Effector CD8-positive, alpha-beta T cell (primary cell): ENCODE measurements at regions not wholly inside any gene's neighbourhood (a gene's known extent, or its start where the extent isn't known, plus 50 kb on each side); places are given as distances from the start of the nearest gene placed in this dataset.
"Not testable (repeated sequence)": the region's sequence is repeated elsewhere in the genome, so short reads cannot be mapped to it uniquely, and the experiment has no call there.

Experiments
- DNase-seq: peaks from one replicate; lab custom pipeline; 2025; lab: John Stamatoyannopoulos, UW

DNA sequence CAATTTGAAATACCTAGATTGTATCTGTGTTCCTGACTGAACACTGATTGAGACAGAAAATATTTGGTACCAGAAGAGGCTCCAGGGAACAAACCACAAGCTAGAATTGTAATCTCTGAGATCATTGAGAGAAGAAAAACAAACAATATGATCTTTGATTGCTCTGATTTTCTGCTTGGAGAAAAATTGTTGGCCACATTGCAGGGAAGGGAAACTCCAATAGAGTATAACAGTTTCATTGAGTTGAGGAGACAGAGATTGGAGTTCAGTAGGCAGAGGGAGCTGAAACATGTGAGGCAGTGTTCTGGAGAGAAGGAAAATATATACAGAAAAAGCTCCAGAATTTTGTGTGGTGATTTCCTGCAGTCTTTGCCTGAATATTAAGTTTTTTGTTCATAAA, 158.2 kb downstream of the C4orf33 start:
- DNase-seq, result no peak

DNA sequence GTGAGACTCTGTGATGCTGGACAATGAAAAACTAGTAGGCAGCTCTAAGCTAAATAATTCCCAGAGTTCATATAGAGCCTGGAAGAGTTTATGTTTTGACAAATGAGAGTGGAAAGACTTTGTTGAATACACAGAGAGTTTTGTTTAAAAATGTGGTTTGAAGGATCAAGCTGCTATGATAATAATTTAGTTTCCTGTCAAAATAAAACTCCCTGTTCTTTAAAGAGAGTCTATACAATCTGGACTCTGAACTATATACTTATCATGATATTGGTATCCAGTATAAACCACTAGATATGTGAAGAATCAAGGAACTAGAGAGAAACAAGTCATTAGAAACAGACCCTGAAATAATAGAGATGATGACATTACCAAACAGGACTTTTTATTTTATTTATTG, 158.6 kb downstream of the C4orf33 start:
- no peak for DNase-seq

DNA sequence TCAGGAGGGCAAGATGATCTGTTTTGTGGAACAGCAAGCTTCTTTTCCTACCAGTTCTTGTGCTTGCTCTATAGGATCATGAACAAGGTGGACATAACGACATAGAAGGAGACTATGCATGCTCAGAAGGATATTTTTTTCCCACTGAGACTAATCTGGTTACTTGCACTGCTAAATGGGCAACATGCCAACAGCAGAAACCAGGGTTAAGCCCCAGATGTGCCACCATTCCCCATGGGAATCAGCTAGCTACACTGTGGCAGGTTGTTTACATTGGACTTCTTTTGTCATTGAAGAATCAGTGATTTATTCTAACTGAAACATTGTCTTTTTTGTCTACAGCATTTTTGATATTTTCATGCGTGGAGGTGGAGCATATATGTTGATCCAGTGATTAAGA, 165.6 kb downstream of the C4orf33 start:
- no peak for DNase-seq

DNA sequence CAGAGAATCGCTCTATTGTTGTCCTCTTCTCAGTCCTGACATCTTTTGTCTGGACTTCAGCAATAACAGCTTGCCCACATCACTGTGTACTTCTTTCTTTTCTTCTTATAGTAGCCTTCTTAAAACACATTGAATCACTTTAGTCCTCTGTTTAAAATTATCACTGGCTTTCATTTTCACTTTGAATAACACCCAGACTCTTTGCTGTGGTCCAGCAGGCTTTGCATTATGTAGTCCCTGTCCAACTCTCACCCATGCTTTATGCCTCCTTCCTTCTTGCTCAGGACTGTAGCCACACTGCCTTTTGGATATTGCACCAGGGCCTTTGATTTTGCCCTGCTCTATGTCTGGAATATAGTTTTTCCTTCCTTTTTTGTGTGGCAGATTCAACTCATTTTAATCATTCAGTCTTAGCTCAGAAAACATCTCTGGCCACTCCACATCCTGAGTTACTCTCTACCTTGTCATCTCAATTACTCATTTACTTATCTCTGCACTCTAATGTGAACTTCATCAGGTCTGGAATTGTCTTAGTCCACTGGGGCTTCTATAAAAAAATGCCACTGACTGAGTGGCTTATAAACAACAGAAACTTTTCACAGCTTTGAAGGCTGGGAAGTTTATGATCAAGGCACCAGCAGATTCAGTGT, 168.2 kb downstream of the C4orf33 start:
- DNase-seq, result no peak

DNA sequence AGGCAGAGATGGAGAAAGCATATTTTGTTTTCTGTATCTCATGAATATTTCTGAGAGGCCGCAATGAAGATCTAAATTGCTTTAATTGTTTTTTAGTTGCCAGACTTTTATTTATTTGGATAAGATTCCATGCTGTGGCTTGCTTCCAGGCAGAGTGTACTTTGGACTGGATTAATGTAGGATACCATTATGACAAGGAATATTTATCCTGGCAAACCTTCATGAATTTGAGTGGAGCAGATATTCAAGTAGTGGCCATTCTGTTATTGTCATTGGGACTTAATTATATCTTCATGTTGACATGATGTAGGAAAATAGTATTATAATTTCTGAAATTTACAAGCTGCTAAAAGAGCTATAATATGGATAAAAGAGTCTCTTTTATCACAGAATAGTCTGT, 182.9 kb downstream of the C4orf33 start:
- no peak for DNase-seq

DNA sequence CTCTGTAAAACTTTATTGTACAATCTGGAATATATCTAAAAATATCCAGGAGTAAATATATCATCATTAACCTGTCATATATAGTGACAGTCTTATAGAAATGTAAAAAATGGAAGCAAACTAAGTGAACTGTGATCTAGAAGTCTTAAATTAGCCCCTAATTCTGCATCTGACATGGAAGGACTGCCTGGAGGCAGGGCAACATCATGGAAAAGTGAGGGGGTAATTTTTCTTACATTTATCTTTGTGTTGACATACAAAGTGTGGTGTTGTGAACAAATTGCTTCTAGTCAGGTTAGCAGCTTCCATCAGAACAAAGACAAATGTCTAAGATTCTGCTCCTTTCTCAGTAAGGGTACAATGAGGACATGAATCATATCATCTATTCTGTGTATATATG, 186.3 kb downstream of the C4orf33 start:
- no peak for DNase-seq

DNA sequence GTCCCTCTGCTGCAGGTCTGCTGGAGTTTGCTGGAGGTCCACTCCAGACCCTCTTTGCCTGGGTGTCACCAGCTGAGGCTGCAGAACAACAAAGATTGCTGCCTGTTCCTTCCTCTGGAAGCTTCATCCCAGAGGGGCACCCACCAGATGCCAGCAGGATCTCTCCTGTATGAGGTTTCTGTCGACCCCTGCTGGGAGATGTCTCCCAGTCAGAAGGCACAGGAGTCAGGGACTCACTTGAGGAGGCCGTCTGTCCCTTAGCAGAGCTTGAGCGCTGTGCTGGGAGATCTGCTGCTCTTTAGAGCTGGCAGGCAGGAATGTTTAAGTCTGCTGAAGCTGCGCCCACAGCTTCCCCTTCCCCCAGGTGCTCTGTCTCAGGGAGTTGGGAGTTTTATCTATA, 196.2 kb downstream of the C4orf33 start:
- not testable (repeated sequence) for DNase-seq

DNA sequence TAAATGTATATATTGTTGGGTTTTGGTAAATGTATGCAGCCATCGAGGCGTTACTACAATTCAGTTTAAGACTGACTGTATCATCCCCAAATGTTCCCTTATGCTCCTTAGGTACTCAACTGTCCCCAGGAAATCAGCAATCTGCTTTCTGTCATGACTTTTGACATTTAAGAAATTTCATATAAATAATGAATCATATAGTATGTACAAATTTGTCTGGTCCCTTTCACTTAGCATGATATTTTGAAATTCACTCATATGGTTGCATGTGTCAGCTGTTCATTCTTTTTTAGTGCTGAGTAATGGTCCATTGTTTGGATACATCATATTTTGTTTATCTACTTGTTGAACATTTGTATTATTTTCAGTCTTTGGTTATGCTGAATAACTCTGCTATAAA, 218.8 kb downstream of the C4orf33 start:
- no peak for DNase-seq

DNA sequence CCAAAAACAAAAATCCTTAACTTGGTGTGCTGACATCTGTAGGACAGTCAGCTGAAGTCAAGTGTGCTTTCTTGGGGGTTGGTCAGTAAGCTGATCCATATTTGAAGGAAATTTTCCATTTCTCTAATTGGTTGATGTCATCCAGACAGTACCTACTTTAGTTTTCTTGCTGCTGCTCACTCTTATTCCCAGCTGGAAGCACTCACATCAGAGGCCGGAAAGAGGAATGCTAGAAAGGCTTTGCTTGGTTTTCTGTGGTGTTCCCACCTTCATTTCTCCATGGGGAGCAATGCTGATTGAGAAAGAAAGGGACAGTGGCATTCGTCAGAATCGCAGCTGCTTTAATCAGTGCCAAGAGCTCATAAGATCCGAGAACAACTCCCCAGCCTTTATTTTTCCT, 227.0 kb downstream of the C4orf33 start:
- DNase-seq, result no peak

DNA sequence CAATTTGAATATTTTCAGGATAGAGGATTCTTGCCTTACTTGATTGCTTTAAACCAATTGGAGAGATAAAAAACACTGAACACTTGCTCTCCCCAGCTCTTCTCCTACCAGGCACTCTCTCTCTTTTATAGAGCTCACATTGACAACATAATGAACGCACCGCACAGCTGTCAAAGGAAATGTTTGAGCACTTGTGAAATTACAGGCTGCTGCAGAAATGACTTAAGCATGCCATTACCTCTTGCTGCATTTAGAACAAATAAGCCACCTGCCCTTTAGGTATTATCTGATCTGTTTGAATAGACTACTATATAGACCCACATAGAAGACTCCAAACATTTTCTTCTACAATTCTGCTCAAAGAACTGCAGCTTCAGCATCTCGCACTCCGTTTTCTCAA, 227.7 kb downstream of the C4orf33 start:
- no peak for DNase-seq

DNA sequence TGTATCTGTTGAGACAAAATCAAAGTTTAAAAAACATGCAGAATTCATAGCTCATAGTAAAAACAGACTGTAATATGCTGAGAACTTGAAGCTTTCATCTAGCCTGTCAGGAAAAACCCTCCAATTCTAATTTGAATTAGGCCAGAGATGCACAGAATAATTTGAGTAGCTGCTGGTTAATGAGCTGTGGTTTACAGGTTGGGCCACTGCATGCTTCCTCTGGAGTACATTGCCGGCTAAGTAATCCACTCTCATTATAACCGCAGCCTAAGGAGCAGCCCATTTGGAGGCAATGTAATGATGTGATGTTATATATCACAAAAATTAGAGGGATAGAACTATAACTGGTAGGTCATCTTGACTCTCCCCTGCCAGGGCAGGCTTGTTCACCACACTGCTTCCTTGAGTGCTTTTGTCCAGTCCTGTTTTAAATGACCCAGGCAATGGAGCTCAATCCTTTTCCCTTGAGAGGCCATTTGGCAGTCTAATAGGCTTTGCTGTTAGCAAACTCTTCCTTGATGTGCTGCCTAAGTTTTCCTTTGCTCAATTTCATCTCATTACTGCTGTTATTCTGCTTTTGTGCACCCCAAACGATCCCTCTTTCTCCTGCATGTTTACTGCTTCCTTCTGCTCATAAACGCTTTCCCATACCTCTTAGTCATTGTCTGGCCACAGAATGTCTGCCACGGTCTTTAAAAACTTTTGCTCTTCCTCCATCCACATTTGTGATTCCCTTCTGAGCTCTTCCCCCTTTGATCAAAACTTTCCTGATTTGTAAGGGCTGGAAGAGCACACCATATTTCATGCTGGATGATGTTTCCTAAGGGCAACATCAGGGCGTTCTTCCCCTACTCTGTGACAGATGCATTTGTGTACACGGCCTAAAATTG, 230.9 kb downstream of the C4orf33 start:
- no peak for DNase-seq

DNA sequence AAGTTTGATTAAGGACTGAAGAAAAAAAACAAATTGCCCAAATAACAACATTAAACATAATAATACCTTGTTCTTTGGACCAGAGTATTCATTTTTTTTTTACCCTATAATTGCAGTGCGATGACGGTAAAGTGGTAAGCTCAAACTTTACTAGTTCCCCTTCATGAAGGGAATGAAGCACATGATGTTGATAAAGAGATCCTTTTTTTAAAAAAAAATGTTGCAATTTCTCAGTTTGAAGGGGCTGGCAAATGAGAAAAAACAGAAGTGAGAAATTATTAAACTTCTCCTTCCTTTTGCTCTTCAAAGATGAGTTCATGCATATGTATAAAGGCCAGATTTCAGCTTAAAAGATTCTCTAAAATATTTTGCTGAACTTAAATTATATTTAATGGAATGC, 231.7 kb downstream of the C4orf33 start:
- no peak for DNase-seq

DNA sequence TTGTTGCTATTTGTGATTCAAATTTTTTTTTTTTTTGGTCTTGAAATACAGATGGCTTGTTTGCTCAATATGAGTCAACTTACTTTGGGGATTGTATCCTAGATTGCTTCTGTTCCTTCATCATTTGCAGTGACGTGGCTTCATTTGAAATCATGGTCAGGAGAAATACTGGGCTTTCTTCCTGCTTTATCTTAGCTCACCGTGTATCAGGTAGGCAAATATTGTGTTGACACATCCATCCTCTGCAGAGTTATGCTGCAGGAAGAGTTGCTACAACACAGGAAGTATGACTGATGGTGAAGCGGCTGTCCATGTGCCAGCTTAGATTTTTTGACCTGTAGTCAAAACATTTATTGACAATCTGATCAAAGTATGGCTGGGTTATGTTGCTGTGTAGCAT, 232.2 kb downstream of the C4orf33 start:
- no peak for DNase-seq

DNA sequence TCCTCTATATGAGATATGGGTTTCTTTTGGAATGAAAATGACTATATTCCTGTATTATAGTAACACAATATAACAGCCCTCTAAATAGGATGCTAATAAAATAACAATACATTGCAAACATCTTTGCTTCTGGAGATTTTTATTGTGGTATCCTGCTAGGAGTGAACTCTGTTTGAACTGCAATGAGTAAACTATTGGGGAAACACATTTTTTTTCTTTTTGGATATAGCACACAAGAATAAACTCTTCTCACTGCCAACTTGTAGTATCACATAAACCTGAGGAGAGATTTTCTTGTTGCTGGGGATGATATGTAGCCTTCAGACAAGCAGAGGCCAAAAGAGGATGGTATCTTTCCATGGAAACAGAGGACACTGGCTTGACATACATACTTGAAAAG, 238.2 kb downstream of the C4orf33 start:
- DNase-seq, result no peak

DNA sequence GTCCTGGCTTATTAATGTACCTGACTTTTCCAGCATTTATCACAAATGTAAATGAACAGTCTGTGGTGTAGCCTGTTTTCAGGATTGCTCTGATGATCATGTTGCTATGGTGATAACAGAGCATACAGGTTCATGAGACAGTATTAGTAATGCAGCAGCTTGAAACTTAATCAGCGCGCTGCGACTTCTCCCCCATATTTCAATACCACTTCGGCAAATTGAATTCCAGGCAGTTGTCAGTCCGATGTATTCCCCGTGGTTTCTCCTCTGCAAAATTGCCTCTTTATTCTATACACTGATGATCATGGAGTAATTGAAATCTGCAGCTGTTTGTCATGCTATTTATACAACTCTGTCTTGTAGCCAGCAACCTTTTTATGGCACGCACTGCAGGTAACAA, 239.3 kb downstream of the C4orf33 start:
- no peak for DNase-seq

DNA sequence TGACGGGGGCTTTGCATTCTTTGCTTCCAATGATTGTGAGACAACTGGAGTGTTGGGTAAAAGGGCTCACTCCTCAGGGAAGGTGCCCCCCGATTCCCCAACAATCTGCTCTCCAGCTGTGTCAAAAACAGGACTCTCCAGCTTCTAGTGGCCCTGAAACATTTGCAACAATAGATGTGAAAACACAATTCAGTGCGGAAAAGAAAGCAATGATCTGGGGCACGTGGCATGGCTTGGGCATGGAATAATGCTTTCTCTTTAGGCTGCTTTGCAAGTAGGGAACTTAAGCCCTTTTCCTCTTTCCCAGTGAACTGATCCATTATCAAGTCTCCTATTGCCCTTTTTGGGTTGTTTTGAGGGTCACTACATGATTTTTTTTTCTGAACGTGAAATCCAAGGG, 239.9 kb downstream of the C4orf33 start:
- no peak for DNase-seq

DNA sequence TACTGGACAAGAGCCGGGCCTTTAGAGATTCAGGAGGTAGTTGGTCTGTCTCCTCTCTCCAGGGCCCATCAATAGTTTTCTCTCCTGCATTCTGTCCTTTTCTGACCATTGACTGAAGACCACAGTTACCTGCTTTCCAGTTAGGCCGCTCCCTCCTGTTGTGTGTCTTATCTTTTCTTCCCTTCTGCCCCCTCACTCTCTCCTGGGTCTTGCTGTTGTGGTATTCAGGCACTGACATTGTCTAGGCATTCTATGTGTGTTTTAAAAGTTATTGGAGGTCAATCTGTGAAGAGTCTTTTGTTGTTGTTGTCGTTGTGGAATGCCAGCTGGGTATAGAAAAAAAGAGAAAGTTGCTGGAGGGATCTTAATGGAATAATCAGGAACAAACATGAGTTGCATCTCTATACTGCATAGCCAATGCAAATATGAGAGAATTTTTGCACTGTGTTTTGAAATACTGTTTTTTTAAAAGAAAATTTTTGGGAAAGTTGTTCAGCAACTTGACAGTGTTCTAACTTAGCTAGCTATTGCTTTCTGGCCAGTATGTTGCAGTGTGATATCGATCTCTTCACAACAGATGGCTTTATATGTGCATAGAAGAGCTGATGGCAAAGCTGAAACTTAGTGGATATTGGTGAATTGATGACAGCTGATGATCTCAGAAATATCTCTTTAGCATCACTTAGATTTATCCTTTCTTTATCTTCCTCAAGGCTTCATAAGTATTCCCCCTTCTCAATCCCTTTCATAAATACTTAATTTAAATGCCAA, 240.7 kb downstream of the C4orf33 start:
- DNase-seq, result no peak

DNA sequence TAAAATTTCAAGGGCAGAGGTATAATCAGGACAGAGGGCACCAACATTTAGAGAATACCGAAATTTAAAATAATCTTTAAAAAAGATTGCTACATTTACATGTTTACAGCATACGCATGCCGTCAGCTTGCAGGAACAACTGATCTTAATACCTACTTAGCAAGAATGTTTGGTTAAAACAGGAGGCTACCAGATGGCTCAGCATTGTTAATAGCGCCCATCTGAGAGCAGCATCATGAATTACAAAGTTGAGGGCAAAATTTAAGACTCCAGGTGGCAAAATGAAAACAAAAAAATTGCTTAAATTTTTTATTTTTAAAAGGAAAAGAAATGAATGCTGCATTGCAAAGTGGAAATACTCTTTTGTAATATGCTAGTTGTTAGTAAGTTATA, 241.3 kb downstream of the C4orf33 start:
- DNase-seq, result no peak

DNA sequence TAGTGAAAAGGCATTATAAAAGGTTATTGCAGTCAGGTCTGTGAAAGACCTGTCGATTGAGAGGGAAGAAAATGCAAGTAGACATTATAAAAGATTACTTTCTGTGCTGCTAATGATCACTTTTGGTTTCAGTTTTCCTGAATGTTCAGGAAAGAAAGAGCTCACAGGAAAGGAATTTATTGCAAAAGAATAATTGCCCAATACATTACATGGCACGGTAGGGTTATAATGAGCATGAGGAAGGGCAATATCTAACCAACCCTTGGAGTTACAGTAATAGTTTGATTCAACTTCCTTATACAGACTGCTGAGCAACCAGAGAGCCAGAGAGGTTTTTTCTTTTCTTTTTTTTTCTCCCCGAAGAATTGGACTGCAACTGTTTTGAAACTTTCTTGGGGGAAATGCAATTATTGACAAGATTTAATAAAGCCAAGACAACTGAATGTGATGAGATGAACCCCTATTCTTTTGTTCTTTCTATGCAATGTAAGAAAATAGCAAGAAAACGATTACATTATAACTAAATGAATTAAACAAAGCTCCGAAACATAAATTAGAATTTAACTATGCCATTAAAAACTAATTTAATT, 247.0 kb downstream of the C4orf33 start:
- no peak for DNase-seq

DNA sequence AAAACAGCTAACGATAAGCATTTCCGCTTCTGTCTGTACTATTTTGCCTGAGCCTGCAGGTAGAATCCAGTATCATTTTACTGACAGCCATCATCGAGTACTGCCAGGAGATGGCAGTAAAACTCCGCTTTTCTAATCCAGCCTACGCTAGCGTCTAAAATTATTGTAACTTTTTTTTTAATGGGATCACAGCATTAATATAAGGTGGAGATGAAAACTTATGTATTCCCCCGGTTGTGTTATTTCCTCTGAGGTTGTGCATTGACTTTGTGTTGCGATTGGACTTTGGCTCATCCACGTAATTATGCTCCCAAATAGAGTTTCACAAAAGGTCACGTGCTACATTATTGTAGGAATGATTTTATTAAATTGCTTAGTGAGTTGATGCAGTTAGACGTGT, 248.1 kb downstream of the C4orf33 start:
- DNase-seq, result no peak

DNA sequence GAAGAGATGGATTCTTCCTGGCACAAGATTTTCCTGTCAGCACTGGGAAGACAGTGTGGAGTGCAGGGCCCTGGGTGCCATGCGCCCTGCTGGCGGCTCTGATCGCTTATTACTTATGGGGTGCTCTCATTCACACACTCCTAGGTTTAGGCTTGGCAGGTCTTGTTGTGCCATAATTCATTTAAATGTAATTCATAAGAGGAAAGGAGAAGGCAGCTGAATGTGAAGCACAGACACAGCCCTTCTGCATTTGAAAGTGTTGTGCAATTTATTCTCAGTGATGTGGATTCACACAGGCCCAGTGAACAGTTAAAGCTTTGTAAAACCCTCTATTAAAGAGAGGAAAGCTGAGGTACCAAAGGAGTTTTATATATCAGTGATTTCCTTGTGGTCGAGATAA, 249.7 kb downstream of the C4orf33 start:
- DNase-seq, result no peak

DNA sequence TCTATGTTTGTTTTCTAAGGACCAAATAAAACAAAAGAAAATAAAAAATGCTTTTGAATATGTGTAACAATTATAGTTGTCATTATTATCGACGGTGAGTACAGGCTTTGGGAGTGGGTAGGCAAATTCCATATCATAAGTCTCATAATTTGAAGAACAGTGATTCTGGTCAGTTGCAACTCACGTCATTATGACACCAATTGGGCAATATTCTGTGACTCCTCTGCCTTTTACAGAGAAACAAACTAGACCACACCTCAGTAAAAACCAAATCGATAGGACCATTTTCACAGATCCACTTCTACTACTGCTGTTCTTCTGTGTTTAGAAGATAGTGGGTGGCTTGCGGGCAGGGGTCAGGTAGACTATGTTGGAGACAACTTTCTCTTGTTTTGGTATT, 250.1 kb downstream of the C4orf33 start:
- no peak for DNase-seq

DNA sequence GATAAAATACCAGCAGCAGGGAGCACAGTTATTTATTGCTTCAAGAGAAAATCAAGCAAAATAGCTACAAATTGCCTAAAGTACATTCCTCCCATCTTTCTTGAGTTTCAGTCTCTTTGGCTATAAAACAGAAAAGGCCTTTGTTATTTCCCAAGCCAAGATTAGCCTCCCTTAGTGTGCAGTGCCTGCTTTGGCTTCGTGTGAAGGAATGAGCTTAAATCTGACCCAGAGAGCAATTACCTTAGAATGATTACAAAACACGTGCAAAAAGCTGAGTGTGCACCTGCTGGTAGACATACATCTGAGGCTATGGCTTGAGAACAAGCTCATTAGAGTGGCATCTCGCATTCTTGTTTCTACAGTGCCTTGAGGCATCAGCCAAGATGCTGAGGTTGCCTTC, 250.8 kb downstream of the C4orf33 start:
- no peak for DNase-seq
